Retinal pigment epithelial cell (primary cell): ENCODE measurements at regions not wholly inside any gene's neighbourhood (a gene's known extent, or its start where the extent isn't known, plus 50 kb on each side); places are given as distances from the start of the nearest gene placed in this dataset.

ENCODE experiments used
- DNase-seq: peaks from one replicate; pipeline ENCODE4 v3.0.0-alpha.2; 2010; ENCODE audit warnings: low read depth
- H3K4me3 ChIP-seq: 2 replicates; pipeline ENCODE4 v1.5.1; 2011; ENCODE audit warnings: mild to moderate bottlenecking, low read length, control low read depth, moderate library complexity
- CTCF ChIP-seq: conservative IDR thresholded peaks from 2 replicates; pipeline ENCODE4 v1.5.1; 2011; ENCODE audit warnings: low read depth, low read length, control low read depth, inconsistent platforms

GRCh38 chr14:38745861-38746260, 357.2 kb downstream of the SEC23A start:
- no peak for DNase-seq
- no peak for TF ChIP-seq CTCF

GRCh38 chr14:38743966-38744584, 359.0 kb downstream of the SEC23A start:
- no peak overlapping the region for H3K4me3 ChIP-seq
- TF ChIP-seq CTCF, result no peak
- DNase-seq, result no peak

More at GRCh38 chr14:38745861-38746260, 357.2 kb downstream of the SEC23A start:
- no peak overlapping the region for H3K4me3 ChIP-seq

- H3K4me3 ChIP-seq, result no peak overlapping the region
- no peak for DNase-seq
- no peak for TF ChIP-seq CTCF
Observed at GRCh38 chr14:38737686-38738407, 365.2 kb downstream of the SEC23A start.

GRCh38 chr14:38735005-38735404, 368.0 kb downstream of the SEC23A start:
- no peak for DNase-seq
- TF ChIP-seq CTCF, result no peak

GRCh38 chr14:38731962-38732361, 371.1 kb downstream of the SEC23A start:
- no peak for DNase-seq
- H3K4me3 ChIP-seq, result no peak overlapping the region
- no peak for TF ChIP-seq CTCF

More at GRCh38 chr14:38735005-38735404, 368.0 kb downstream of the SEC23A start:
- no peak overlapping the region for H3K4me3 ChIP-seq

GRCh38 chr14:38730420-38730819, 372.6 kb downstream of the SEC23A start:
- H3K4me3 ChIP-seq, result no peak overlapping the region
- DNase-seq, result no peak
- TF ChIP-seq CTCF, result no peak

- H3K4me3 ChIP-seq, result no peak overlapping the region
- no peak for TF ChIP-seq CTCF
- DNase-seq, result no peak
Observed at GRCh38 chr14:38727731-38728130, 375.3 kb downstream of the SEC23A start.
